ENCODE measurements at regions not wholly inside any gene's neighbourhood (a gene's known extent, or its start where the extent isn't known, plus 50 kb on each side); places are given as distances from the start of the nearest gene placed in this dataset.

DNA sequence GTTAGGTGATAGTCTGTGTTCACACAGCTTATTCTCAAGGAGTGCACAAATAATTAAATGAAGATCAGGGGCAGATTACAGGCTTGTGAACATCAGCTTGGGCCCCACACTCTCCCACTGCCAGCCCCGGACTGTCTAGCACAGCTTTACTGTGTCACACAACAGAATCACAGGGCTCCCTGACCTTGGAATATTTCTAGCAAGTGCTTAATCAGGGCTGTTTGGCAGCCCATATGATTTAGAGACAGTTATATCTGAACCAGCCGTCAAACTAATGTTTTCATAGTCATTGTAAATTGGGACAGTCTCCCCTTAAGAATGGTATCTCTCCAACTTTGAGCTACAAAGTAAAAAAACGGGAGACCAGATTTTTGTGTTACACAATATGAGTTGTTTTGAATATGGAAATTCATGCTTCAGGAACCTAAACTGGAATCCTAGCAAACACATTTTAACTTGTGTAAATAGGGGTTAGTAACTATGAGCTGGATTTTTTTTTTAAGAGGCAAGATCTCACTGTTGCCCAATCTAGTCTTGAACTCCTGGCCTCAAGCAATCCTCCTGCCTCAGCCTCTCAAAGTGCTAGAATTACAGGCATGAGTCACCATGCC, 517.6 kb downstream of the BNC2 start:
- TF ChIP-seq, protein P1, sequence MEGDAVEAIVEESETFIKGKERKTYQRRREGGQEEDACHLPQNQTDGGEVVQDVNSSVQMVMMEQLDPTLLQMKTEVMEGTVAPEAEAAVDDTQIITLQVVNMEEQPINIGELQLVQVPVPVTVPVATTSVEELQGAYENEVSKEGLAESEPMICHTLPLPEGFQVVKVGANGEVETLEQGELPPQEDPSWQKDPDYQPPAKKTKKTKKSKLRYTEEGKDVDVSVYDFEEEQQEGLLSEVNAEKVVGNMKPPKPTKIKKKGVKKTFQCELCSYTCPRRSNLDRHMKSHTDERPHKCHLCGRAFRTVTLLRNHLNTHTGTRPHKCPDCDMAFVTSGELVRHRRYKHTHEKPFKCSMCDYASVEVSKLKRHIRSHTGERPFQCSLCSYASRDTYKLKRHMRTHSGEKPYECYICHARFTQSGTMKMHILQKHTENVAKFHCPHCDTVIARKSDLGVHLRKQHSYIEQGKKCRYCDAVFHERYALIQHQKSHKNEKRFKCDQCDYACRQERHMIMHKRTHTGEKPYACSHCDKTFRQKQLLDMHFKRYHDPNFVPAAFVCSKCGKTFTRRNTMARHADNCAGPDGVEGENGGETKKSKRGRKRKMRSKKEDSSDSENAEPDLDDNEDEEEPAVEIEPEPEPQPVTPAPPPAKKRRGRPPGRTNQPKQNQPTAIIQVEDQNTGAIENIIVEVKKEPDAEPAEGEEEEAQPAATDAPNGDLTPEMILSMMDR (IDR thresholded peaks at IDR 0.05), result no peak
- TF ChIP-seq POLR2A (IDR thresholded peaks at IDR 0.05), result no peak

Measured in esophagus squamous epithelium (tissue), 4 donors.